ENCODE measurements at regions not wholly inside any gene's neighbourhood (a gene's known extent, or its start where the extent isn't known, plus 50 kb on each side); places are given as distances from the start of the nearest gene placed in this dataset.

DNA sequence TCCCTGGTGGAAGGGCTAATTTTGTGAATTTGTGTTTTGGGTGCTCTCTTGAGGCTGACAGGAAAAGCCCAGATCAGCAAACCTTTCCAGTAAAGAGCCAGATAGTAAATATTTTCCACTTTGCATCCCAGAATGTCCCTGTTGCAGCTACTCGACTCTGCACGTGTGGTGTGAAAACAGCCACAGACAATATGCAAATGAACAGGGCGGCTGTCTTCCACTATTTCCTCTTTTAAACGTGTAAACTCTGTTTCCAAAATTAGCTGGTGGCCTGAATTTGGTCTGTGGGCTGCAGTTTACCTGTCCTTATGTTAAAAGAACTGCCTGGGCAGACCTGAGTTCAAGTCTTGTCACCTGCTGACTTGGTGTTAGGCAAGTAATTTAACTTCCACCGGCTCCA lies 202.7 kb downstream of the EDEM1 start:
- no peak for ATAC-seq

DNA sequence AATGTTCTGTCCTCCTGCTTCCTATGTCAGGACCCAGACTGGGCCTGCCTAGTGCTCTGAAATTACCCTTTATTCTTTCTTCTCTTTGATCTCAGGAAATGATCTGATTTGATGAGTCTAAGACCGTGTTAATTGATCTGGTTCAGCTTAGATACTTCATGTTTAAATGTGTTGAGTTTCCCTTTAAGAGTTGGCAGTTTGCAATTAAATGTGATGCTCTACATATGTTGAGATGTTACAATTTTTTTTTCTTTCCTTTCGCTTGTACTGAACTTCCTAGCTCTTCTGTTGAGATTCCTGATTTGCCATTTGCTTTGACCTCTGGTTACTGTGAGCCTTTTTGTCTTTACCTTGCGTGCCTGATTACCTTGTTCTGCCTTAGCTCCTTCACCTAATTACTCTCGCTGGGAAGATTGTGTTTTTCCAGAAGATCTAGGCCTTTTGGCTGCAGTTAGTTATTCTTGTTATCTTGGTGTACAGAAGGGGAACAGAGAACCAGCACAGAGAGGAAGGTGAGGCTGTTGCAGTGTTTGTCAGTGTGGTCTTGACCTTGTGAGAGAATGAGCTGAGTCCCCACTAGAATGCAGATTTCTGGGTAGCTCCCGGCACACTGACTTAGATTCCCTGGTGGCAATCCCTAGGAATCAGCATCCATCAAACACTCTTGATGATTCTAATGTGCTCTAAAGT lies 203.6 kb downstream of the EDEM1 start:
- TF ChIP-seq ESRRG (CRISPR knock-in tag; IDR thresholded peaks at IDR 0.05) (no peak), ISL1 (CRISPR knock-in tag; IDR thresholded peaks at IDR 0.05) (no peak), BACH2 (CRISPR knock-in tag; IDR thresholded peaks at IDR 0.05; ENCODE audit: borderline replicate concordance) (no peak), ZFP30 (CRISPR knock-in tag; IDR thresholded peaks at IDR 0.05) (no peak), ZNF8 (CRISPR knock-in tag; IDR thresholded peaks at IDR 0.05) (no peak), ZNF565 (CRISPR knock-in tag; conservative IDR thresholded peaks at IDR 0.05; ENCODE audit: low read depth) (no peak), TCF4 (CRISPR knock-in tag; IDR thresholded peaks at IDR 0.05; ENCODE audit: borderline replicate concordance) (no peak)
- TF ChIP-seq, protein P1, sequence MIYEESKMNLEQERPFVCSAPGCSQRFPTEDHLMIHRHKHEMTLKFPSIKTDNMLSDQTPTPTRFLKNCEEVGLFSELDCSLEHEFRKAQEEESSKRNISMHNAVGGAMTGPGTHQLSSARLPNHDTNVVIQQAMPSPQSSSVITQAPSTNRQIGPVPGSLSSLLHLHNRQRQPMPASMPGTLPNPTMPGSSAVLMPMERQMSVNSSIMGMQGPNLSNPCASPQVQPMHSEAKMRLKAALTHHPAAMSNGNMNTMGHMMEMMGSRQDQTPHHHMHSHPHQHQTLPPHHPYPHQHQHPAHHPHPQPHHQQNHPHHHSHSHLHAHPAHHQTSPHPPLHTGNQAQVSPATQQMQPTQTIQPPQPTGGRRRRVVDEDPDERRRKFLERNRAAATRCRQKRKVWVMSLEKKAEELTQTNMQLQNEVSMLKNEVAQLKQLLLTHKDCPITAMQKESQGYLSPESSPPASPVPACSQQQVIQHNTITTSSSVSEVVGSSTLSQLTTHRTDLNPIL (CRISPR knock-in tag; IDR thresholded peaks at IDR 0.05; ENCODE audit: low read depth), result no peak
- no peak for ATAC-seq

More for the DNA sequence above, 202.7 kb downstream of the EDEM1 start:
- TF ChIP-seq ZNF565 (CRISPR knock-in tag; conservative IDR thresholded peaks at IDR 0.05; ENCODE audit: low read depth), result no peak
- no peak for TF ChIP-seq ISL1 (CRISPR knock-in tag; IDR thresholded peaks at IDR 0.05)
- TF ChIP-seq ZC3H10 (CRISPR knock-in tag; IDR thresholded peaks at IDR 0.05), result no peak
- TF ChIP-seq CSDC2 (CRISPR knock-in tag; IDR thresholded peaks at IDR 0.05), result no peak

DNA sequence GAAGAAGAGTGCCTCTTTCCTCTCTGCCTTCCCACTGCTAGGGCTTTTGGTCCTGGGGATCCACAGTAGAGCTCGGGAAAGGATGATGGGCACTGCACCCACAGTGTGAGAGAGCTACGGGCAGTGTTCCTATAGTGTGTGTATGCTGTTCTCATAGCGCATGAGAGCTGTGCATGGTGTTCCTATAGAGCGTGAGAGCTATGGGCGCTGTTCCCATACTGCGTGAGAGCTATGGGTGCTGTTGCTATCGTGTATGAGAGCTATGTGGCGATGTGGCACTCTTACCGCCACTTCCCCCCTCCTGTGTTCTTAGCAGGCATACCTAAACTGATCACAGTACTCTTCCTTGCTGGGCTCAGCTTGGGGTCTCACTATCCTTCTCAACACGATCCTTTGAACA lies 213.5 kb downstream of the EDEM1 start:
- TF ChIP-seq BACH2 (CRISPR knock-in tag; IDR thresholded peaks at IDR 0.05; ENCODE audit: borderline replicate concordance) (no peak), TCF4 (CRISPR knock-in tag; IDR thresholded peaks at IDR 0.05; ENCODE audit: borderline replicate concordance) (no peak), ZFP30 (CRISPR knock-in tag; IDR thresholded peaks at IDR 0.05) (no peak), ZNF565 (CRISPR knock-in tag; conservative IDR thresholded peaks at IDR 0.05; ENCODE audit: low read depth) (no peak), TOX (CRISPR knock-in tag; IDR thresholded peaks at IDR 0.05; ENCODE audit: borderline replicate concordance) (no peak), ZFP3 (CRISPR knock-in tag; IDR thresholded peaks at IDR 0.05) (no peak), OSR1 (CRISPR knock-in tag; IDR thresholded peaks at IDR 0.05) (no peak), ISL1 (CRISPR knock-in tag; IDR thresholded peaks at IDR 0.05) (no peak), PPARA (CRISPR knock-in tag; IDR thresholded peaks at IDR 0.05; ENCODE audit: borderline replicate concordance) (no peak), RARB (CRISPR knock-in tag; IDR thresholded peaks at IDR 0.05) (no peak), ARNTL (CRISPR knock-in tag; IDR thresholded peaks at IDR 0.05; ENCODE audit: borderline replicate concordance, low read depth) (no peak)
- TF ChIP-seq, protein P2, sequence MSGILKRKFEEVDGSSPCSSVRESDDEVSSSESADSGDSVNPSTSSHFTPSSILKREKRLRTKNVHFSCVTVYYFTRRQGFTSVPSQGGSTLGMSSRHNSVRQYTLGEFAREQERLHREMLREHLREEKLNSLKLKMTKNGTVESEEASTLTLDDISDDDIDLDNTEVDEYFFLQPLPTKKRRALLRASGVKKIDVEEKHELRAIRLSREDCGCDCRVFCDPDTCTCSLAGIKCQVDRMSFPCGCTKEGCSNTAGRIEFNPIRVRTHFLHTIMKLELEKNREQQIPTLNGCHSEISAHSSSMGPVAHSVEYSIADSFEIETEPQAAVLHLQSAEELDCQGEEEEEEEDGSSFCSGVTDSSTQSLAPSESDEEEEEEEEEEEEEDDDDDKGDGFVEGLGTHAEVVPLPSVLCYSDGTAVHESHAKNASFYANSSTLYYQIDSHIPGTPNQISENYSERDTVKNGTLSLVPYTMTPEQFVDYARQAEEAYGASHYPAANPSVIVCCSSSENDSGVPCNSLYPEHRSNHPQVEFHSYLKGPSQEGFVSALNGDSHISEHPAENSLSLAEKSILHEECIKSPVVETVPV (CRISPR knock-in tag; IDR thresholded peaks at IDR 0.05), result no peak
- TF ChIP-seq, protein P1 (CRISPR knock-in tag; IDR thresholded peaks at IDR 0.05; ENCODE audit: low read depth), result no peak
- TF ChIP-seq, protein P3, sequence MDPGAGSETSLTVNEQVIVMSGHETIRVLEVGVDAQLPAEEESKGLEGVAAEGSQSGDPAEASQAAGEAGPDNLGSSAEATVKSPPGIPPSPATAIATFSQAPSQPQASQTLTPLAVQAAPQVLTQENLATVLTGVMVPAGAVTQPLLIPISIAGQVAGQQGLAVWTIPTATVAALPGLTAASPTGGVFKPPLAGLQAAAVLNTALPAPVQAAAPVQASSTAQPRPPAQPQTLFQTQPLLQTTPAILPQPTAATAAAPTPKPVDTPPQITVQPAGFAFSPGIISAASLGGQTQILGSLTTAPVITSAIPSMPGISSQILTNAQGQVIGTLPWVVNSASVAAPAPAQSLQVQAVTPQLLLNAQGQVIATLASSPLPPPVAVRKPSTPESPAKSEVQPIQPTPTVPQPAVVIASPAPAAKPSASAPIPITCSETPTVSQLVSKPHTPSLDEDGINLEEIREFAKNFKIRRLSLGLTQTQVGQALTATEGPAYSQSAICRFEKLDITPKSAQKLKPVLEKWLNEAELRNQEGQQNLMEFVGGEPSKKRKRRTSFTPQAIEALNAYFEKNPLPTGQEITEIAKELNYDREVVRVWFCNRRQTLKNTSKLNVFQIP (CRISPR knock-in tag; IDR thresholded peaks at IDR 0.05; ENCODE audit: borderline replicate concordance, low read depth), result no peak
- TF ChIP-seq, protein P4, sequence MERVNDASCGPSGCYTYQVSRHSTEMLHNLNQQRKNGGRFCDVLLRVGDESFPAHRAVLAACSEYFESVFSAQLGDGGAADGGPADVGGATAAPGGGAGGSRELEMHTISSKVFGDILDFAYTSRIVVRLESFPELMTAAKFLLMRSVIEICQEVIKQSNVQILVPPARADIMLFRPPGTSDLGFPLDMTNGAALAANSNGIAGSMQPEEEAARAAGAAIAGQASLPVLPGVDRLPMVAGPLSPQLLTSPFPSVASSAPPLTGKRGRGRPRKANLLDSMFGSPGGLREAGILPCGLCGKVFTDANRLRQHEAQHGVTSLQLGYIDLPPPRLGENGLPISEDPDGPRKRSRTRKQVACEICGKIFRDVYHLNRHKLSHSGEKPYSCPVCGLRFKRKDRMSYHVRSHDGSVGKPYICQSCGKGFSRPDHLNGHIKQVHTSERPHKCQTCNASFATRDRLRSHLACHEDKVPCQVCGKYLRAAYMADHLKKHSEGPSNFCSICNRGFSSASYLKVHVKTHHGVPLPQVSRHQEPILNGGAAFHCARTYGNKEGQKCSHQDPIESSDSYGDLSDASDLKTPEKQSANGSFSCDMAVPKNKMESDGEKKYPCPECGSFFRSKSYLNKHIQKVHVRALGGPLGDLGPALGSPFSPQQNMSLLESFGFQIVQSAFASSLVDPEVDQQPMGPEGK (CRISPR knock-in tag; IDR thresholded peaks at IDR 0.05; ENCODE audit: borderline replicate concordance), result no peak
- no peak for ATAC-seq

DNA sequence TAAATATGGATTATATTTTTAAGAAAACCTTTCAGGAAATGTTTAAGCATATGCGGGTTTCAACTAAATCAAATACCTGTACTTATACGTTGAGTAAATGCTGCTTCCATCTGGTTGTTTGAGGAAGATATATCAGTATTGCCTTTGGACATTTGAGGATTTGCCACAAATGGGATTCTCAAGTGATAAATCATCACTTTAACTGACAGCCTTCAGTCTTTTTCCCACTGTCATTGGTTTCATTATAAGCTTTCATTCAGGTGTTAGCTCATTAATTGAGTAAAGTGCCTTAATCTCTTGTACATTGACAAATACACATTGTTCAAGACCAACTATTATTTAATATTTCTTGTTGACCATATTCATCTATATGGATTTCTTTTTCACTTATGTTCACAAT lies 217.2 kb downstream of the EDEM1 start:
- no peak for ATAC-seq
- TF ChIP-seq TOX (CRISPR knock-in tag; IDR thresholded peaks at IDR 0.05; ENCODE audit: borderline replicate concordance) (no peak), ZC3H10 (CRISPR knock-in tag; IDR thresholded peaks at IDR 0.05) (no peak), ISL1 (CRISPR knock-in tag; IDR thresholded peaks at IDR 0.05) (no peak), ZNF8 (CRISPR knock-in tag; IDR thresholded peaks at IDR 0.05) (no peak), TCF4 (CRISPR knock-in tag; IDR thresholded peaks at IDR 0.05; ENCODE audit: borderline replicate concordance) (no peak), PPARA (CRISPR knock-in tag; IDR thresholded peaks at IDR 0.05; ENCODE audit: borderline replicate concordance) (no peak), ARNTL (CRISPR knock-in tag; IDR thresholded peaks at IDR 0.05; ENCODE audit: borderline replicate concordance, low read depth) (no peak), CSDC2 (CRISPR knock-in tag; IDR thresholded peaks at IDR 0.05) (no peak), OSR1 (CRISPR knock-in tag; IDR thresholded peaks at IDR 0.05) (no peak)
- TF ChIP-seq, protein P4 (CRISPR knock-in tag; IDR thresholded peaks at IDR 0.05; ENCODE audit: borderline replicate concordance), result no peak
- TF ChIP-seq, protein P5, sequence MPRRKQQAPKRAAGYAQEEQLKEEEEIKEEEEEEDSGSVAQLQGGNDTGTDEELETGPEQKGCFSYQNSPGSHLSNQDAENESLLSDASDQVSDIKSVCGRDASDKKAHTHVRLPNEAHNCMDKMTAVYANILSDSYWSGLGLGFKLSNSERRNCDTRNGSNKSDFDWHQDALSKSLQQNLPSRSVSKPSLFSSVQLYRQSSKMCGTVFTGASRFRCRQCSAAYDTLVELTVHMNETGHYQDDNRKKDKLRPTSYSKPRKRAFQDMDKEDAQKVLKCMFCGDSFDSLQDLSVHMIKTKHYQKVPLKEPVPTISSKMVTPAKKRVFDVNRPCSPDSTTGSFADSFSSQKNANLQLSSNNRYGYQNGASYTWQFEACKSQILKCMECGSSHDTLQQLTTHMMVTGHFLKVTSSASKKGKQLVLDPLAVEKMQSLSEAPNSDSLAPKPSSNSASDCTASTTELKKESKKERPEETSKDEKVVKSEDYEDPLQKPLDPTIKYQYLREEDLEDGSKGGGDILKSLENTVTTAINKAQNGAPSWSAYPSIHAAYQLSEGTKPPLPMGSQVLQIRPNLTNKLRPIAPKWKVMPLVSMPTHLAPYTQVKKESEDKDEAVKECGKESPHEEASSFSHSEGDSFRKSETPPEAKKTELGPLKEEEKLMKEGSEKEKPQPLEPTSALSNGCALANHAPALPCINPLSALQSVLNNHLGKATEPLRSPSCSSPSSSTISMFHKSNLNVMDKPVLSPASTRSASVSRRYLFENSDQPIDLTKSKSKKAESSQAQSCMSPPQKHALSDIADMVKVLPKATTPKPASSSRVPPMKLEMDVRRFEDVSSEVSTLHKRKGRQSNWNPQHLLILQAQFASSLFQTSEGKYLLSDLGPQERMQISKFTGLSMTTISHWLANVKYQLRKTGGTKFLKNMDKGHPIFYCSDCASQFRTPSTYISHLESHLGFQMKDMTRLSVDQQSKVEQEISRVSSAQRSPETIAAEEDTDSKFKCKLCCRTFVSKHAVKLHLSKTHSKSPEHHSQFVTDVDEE (CRISPR knock-in tag; IDR thresholded peaks at IDR 0.05), result no peak
